ENCODE measurements at regions not wholly inside any gene's neighbourhood (a gene's known extent, or its start where the extent isn't known, plus 50 kb on each side); places are given as distances from the start of the nearest gene placed in this dataset.
"Not testable (repeated sequence)": the region's sequence is repeated elsewhere in the genome, so short reads cannot be mapped to it uniquely, and the experiment has no call there.

DNA sequence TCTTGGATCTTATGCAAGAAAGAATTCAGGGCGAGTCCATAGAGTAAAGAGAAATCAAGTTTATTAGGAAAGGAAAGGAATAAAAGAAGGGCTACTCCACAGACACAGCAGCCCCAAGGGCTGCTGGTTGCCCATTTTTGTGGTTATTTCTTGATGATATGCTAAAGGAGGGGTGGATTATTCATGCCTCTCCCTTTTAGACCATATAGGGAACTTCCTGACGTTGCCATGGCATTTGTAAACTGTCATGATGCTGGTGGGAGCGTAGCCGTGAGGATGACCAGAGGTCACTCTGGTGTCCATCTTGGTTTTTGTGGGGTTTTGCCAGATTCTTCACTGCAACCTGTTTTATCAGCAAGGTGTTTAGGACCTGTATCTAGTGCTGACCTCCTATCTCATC, 115.4 kb upstream of the CARD11 start:
- H3K4me1 ChIP-seq (ENCODE audit: control insufficient read depth in 2 of 3, insufficient read depth in 2 of 3, low read depth in 1 of 3, low read length in 3 of 3), result no peaks in the 10 kb centered on the region
- H3K9me3 ChIP-seq (ENCODE audit: control insufficient read depth in 2 of 3, insufficient read depth in 1 of 3, low read length in 3 of 3), result peaks cover 0 to 5% (median 0%) of the 10 kb centered on the region in 3 donors
- no peaks in the 10 kb centered on the region for H3K27me3 ChIP-seq (ENCODE audit: control insufficient read depth, insufficient read depth, low read length)
- H3K4me3 ChIP-seq (ENCODE audit: low read length in 3 of 3), result no peak overlapping the region
- DNase-seq (no peak), FAIRE-seq (no peak)
- no peaks in the 10 kb centered on the region for H3K36me3 ChIP-seq (ENCODE audit: control insufficient read depth in 2 of 3, insufficient read depth in 3 of 3, low read length in 3 of 3)
- H3K27ac ChIP-seq (ENCODE audit: low read depth in 2 of 2, low read length in 2 of 2), result no peak overlapping the region
- no peak overlapping the region for H3K9ac ChIP-seq (ENCODE audit: low read length in 3 of 3)
- TF ChIP-seq, protein P1, sequence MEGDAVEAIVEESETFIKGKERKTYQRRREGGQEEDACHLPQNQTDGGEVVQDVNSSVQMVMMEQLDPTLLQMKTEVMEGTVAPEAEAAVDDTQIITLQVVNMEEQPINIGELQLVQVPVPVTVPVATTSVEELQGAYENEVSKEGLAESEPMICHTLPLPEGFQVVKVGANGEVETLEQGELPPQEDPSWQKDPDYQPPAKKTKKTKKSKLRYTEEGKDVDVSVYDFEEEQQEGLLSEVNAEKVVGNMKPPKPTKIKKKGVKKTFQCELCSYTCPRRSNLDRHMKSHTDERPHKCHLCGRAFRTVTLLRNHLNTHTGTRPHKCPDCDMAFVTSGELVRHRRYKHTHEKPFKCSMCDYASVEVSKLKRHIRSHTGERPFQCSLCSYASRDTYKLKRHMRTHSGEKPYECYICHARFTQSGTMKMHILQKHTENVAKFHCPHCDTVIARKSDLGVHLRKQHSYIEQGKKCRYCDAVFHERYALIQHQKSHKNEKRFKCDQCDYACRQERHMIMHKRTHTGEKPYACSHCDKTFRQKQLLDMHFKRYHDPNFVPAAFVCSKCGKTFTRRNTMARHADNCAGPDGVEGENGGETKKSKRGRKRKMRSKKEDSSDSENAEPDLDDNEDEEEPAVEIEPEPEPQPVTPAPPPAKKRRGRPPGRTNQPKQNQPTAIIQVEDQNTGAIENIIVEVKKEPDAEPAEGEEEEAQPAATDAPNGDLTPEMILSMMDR (IDR thresholded peaks at IDR 0.05; ENCODE audit: borderline replicate concordance, extremely low read depth, insufficient read depth), result no peak
- intact Hi-C loops (cut with DNase I), result no loop called here

- DNase-seq, result peak in 2 of 5 donors; percentile 41 to 84
- no peak overlapping the region for H3K4me3 ChIP-seq (ENCODE audit: low read length in 3 of 3)
- intact Hi-C loops (cut with DNase I), result no loop called here
- FAIRE-seq, result no peak
- TF ChIP-seq, protein P1 (IDR thresholded peaks at IDR 0.05; ENCODE audit: borderline replicate concordance, extremely low read depth, insufficient read depth), result no peak
- H3K36me3 ChIP-seq (ENCODE audit: control insufficient read depth in 2 of 3, insufficient read depth in 3 of 3, low read length in 3 of 3), result no peaks in the 10 kb centered on the region
- H3K27ac ChIP-seq (ENCODE audit: low read depth in 2 of 2, low read length in 2 of 2), result no peak overlapping the region
- no peak overlapping the region for H3K9ac ChIP-seq (ENCODE audit: low read length in 3 of 3)
- H3K9me3 ChIP-seq (ENCODE audit: control insufficient read depth in 2 of 3, insufficient read depth in 1 of 3, low read length in 3 of 3), result peaks cover 0 to 5% (median 0%) of the 10 kb centered on the region in 3 donors
- no peaks in the 10 kb centered on the region for H3K27me3 ChIP-seq (ENCODE audit: control insufficient read depth, insufficient read depth, low read length)
- H3K4me1 ChIP-seq (ENCODE audit: control insufficient read depth in 2 of 3, insufficient read depth in 2 of 3, low read depth in 1 of 3, low read length in 3 of 3), result no peaks in the 10 kb centered on the region
Measured at GRCh38 chr7:3159445-3159844, 115.8 kb upstream of the CARD11 start.

GRCh38 chr7:3159926-3160325, 116.3 kb upstream of the CARD11 start:
- peak in 2 of 5 donors; percentile 49 to 53 for DNase-seq
- H3K36me3 ChIP-seq (ENCODE audit: control insufficient read depth in 2 of 3, insufficient read depth in 3 of 3, low read length in 3 of 3); H3K4me1 ChIP-seq (ENCODE audit: control insufficient read depth in 2 of 3, insufficient read depth in 2 of 3, low read depth in 1 of 3, low read length in 3 of 3); H3K9ac ChIP-seq (ENCODE audit: low read length in 3 of 3); intact Hi-C loops (cut with DNase I); H3K27me3 ChIP-seq (ENCODE audit: control insufficient read depth, insufficient read depth, low read length); H3K4me3 ChIP-seq (ENCODE audit: low read length in 3 of 3); H3K27ac ChIP-seq (ENCODE audit: low read depth in 2 of 2, low read length in 2 of 2); FAIRE-seq; H3K9me3 ChIP-seq (ENCODE audit: control insufficient read depth in 2 of 3, insufficient read depth in 1 of 3, low read length in 3 of 3): not testable (repeated sequence)

DNA sequence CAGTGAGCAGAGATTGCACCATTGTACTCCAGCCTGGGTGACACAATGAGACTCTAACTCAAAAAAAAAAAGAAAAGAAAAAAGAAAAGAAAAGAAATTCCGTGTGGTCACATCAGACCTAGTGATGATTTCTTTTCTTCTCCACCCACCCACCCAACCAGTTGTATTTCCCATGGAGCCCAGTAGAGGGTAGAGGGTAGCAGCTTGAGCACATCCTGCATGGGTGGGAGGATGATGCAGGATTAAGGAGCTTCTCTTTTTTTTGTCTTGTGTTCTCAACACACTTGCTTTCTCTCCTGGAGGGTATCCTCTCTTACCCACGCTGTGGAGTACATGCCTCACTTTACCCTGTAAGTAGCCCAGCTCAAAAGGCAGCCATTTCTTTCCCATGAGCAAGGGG, 118.6 kb upstream of the CARD11 start:
- no peak for FAIRE-seq
- no peak for DNase-seq
- no peak overlapping the region for H3K4me3 ChIP-seq (ENCODE audit: low read length in 3 of 3)
- H3K36me3 ChIP-seq (ENCODE audit: control insufficient read depth in 2 of 3, insufficient read depth in 3 of 3, low read length in 3 of 3), result no peaks in the 10 kb centered on the region
- H3K4me1 ChIP-seq (ENCODE audit: control insufficient read depth in 2 of 3, insufficient read depth in 2 of 3, low read depth in 1 of 3, low read length in 3 of 3), result no peaks in the 10 kb centered on the region
- no peak overlapping the region for H3K9ac ChIP-seq (ENCODE audit: low read length in 3 of 3)
- TF ChIP-seq, protein P1 (IDR thresholded peaks at IDR 0.05; ENCODE audit: borderline replicate concordance, extremely low read depth, insufficient read depth), result no peak
- H3K27me3 ChIP-seq (ENCODE audit: control insufficient read depth, insufficient read depth, low read length), result no peaks in the 10 kb centered on the region
- no peak overlapping the region for H3K27ac ChIP-seq (ENCODE audit: low read depth in 2 of 2, low read length in 2 of 2)
- intact Hi-C loops (cut with DNase I), result no loop called here
- H3K9me3 ChIP-seq (ENCODE audit: control insufficient read depth in 2 of 3, insufficient read depth in 1 of 3, low read length in 3 of 3), result no peaks in the 10 kb centered on the region

DNA sequence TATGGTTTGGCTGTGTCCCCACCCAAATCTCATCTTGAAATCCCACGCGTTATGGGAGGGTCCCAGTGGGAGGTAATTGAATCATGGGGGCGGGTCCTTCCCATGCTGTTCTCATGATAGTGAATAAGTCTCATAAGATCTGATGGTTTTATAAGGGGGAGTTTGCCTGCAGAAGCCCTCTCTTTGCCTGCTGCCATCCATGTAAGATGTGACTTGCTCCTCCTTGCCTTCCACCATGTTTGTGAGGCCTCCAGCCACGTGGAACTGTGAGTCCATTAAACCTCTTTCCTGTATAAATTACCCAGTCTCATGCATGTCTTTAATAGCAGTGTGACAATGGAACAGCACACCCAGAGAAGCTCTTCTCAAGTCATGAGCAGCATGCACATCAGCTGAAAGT, 119.1 kb upstream of the CARD11 start:
- H3K4me3 ChIP-seq (ENCODE audit: low read length in 3 of 3); H3K9me3 ChIP-seq (ENCODE audit: control insufficient read depth in 2 of 3, insufficient read depth in 1 of 3, low read length in 3 of 3); H3K4me1 ChIP-seq (ENCODE audit: control insufficient read depth in 2 of 3, insufficient read depth in 2 of 3, low read depth in 1 of 3, low read length in 3 of 3); DNase-seq; H3K27ac ChIP-seq (ENCODE audit: low read depth in 2 of 2, low read length in 2 of 2); intact Hi-C loops (cut with DNase I); H3K9ac ChIP-seq (ENCODE audit: low read length in 3 of 3); H3K27me3 ChIP-seq (ENCODE audit: control insufficient read depth, insufficient read depth, low read length); H3K36me3 ChIP-seq (ENCODE audit: control insufficient read depth in 2 of 3, insufficient read depth in 3 of 3, low read length in 3 of 3); FAIRE-seq: not testable (repeated sequence)

Data from kidney (tissue), 13 donors.